OCI-LY3 (cell line): ENCODE measurements at regions not wholly inside any gene's neighbourhood (a gene's known extent, or its start where the extent isn't known, plus 50 kb on each side); places are given as distances from the start of the nearest gene placed in this dataset.

Source experiments
- H2AFZ ChIP-seq: fragments of 200-600, 300-600 bp; shearing (Covaris generic); 2 replicates; pipeline ENCODE4 v1.6.0; 2014; ENCODE audit warnings: antibody characterized with exemption, low read depth, low read length
- H3K27ac ChIP-seq: fragments of 200-600, 300-600 bp; sonication (generic); 2 replicates; pipeline ENCODE4 v1.5.1; 2014; ENCODE audit warnings: mild to moderate bottlenecking, low read length, moderate library complexity, mixed read lengths
- H3K27me3 ChIP-seq: fragments of 200-600, 300-600 bp; sonication (generic); 2 replicates; pipeline ENCODE4 v1.6.1; 2014; ENCODE audit warnings: low read depth, low read length, mixed read lengths
- H3K36me3 ChIP-seq: fragments of 200-600, 300-600 bp; sonication (generic); replicated peaks from 2 replicates; pipeline ENCODE3; 2014; ENCODE audit warnings: low read depth, low read length, mixed read lengths
- H3K4me1 ChIP-seq: fragments of 300-600, 200-600 bp; sonication (generic); 2 replicates; pipeline ENCODE4 v1.6.1; 2014; ENCODE audit warnings: low read length, mixed read lengths
- H3K4me2 ChIP-seq: fragments of 200-600, 300-600 bp; sonication (generic); 2 replicates; pipeline ENCODE4 v1.6.1; 2014; ENCODE audit warnings: low read length, mixed read lengths
- H3K4me3 ChIP-seq: fragments of 300-600, 200-600 bp; sonication (generic); 2 replicates; pipeline ENCODE4 v1.5.1; 2014; ENCODE audit warnings: antibody characterized with exemption, mild to moderate bottlenecking, low read length, moderate library complexity
- H3K79me2 ChIP-seq: fragments of 300-600, 200-600 bp; shearing (Covaris generic); 2 replicates; pipeline ENCODE4 v1.6.1; 2014; ENCODE audit warnings: mild to moderate bottlenecking, low read length, mixed read lengths
- H3K9ac ChIP-seq: fragments of 300-600, 200-600 bp; shearing (Covaris generic); 2 replicates; pipeline ENCODE4 v1.6.0; 2014; ENCODE audit warnings: mild to moderate bottlenecking, low read length, moderate library complexity
- H3K9me3 ChIP-seq: fragments of 200-600, 300-600 bp; shearing (Covaris generic); 2 replicates; pipeline ENCODE4 v1.6.1; 2014; ENCODE audit warnings: low read length, mixed read lengths; ENCODE audit not compliant: insufficient read depth
- H4K20me1 ChIP-seq: fragments of 200-600, 300-600 bp; sonication (generic); 2 replicates; pipeline ENCODE4 v1.6.1; 2016; ENCODE audit warnings: low read length, mixed read lengths; ENCODE audit not compliant: insufficient read depth
- CTCF ChIP-seq: fragments of 200-600, 300-600 bp; sonication (generic); IDR thresholded peaks from 2 replicates; pipeline ENCODE4 v1.5.1; 2014; ENCODE audit warnings: antibody characterized with exemption, low read length, low read depth
- EZH2phosphoT487 ChIP-seq: fragments of 200-600 bp; shearing (Covaris generic); IDR thresholded peaks from 2 replicates; pipeline ENCODE4 v1.6.1; 2018; ENCODE audit warnings: antibody characterized with exemption, mixed run types, low read depth

GRCh38 chr11:37352485-37352884 lies 754.4 kb upstream of the RAG2 start:
- H3K27me3 ChIP-seq, result no peaks in the 10 kb centered on the region
- no peaks in the 10 kb centered on the region for H4K20me1 ChIP-seq
- H3K79me2 ChIP-seq, result no peaks in the 10 kb centered on the region
- H3K27ac ChIP-seq, result no peak overlapping the region
- no peaks in the 10 kb centered on the region for H3K4me1 ChIP-seq
- no peak overlapping the region for H3K9ac ChIP-seq
- H2AFZ ChIP-seq, result no peak overlapping the region
- H3K36me3 ChIP-seq, result no peaks in the 10 kb centered on the region
- no peak overlapping the region for H3K4me3 ChIP-seq
- TF ChIP-seq EZH2phosphoT487, result no peak
- TF ChIP-seq CTCF, result 0 out of 2 replicates have a peak, but pooled peaks have one; percentile 10
- no peak overlapping the region for H3K4me2 ChIP-seq
- no peaks in the 10 kb centered on the region for H3K9me3 ChIP-seq

GRCh38 chr11:37343290-37343689 lies 745.3 kb upstream of the RAG2 start:
- H2AFZ ChIP-seq, result no peak overlapping the region
- H3K4me2 ChIP-seq, result no peak overlapping the region
- TF ChIP-seq CTCF (no peak), EZH2phosphoT487 (no peak)
- H3K4me3 ChIP-seq, result no peak overlapping the region
- no peak overlapping the region for H3K9ac ChIP-seq
- H3K36me3 ChIP-seq, result no peaks in the 10 kb centered on the region
- H3K27ac ChIP-seq, result no peak overlapping the region
- no peaks in the 10 kb centered on the region for H3K27me3 ChIP-seq
- H3K4me1 ChIP-seq, result no peaks in the 10 kb centered on the region
- no peaks in the 10 kb centered on the region for H3K9me3 ChIP-seq
- no peaks in the 10 kb centered on the region for H4K20me1 ChIP-seq
- H3K79me2 ChIP-seq, result no peaks in the 10 kb centered on the region

- Histone ChIP-seq H2AFZ (no peak overlapping the region), H3K4me1 (no peaks in the 10 kb centered on the region), H3K36me3 (no peaks in the 10 kb centered on the region), H3K9me3 (no peaks in the 10 kb centered on the region), H3K27me3 (no peaks in the 10 kb centered on the region), H3K4me3 (no peak overlapping the region), H3K27ac (no peak overlapping the region), H3K79me2 (no peaks in the 10 kb centered on the region), H3K9ac (no peak overlapping the region), H4K20me1 (no peaks in the 10 kb centered on the region), H3K4me2 (no peak overlapping the region)
- TF ChIP-seq CTCF, result no peak
- TF ChIP-seq EZH2phosphoT487, result no peak
These were observed 738.4 kb upstream of the RAG2 start for GRCh38 chr11:37336401-37336800.

GRCh38 chr11:37333345-37333744 lies 735.3 kb upstream of the RAG2 start:
- H3K27me3 ChIP-seq, result no peaks in the 10 kb centered on the region
- H3K9me3 ChIP-seq, result no peaks in the 10 kb centered on the region
- no peak overlapping the region for H3K27ac ChIP-seq
- no peaks in the 10 kb centered on the region for H3K4me1 ChIP-seq
- TF ChIP-seq CTCF, result no peak
- TF ChIP-seq EZH2phosphoT487, result no peak
- no peaks in the 10 kb centered on the region for H3K36me3 ChIP-seq
- H2AFZ ChIP-seq, result no peak overlapping the region
- H3K4me2 ChIP-seq, result no peak overlapping the region
- no peaks in the 10 kb centered on the region for H3K79me2 ChIP-seq
- H3K4me3 ChIP-seq, result no peak overlapping the region
- H4K20me1 ChIP-seq, result no peaks in the 10 kb centered on the region
- no peak overlapping the region for H3K9ac ChIP-seq
